HG03521 (cell line): ENCODE measurements at regions not wholly inside any gene's neighbourhood (a gene's known extent, or its start where the extent isn't known, plus 50 kb on each side); places are given as distances from the start of the nearest gene placed in this dataset.

Experiments
- ATAC-seq: cut with Tn5 transposase; IDR thresholded peaks from one replicate; pipeline ENCODE4 v1.9.1; 2021; ENCODE audit warnings: mild to moderate bottlenecking, moderate library complexity; ENCODE audit not compliant: unreplicated experiment

GRCh38 chr3:144358191-144358590 lies 386.6 kb downstream of the DIPK2A start:
- ATAC-seq, result no peak

DNA sequence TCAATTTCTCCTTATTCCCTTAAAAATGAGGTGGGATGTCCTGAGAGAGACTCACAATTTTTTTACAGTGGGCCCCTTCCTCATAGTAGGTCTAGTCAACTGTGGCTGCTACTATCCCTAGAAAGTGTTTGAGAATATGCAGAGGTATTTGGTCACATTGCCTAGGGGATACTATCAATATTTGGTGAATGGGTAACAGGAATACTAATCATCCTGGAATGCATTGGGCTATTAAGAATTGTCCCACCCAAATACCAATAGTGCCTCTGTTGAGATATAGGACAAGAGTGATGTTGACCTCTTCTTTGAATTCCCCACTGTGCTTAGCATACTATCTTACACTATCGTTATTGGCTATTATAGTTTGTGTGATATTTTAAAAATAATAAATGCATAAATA lies 389.4 kb downstream of the DIPK2A start:
- ATAC-seq, result no peak

- no peak for ATAC-seq
These were observed 390.5 kb downstream of the DIPK2A start for GRCh38 chr3:144362126-144362525.

GRCh38 chr3:144363856-144364255 lies 392.2 kb downstream of the DIPK2A start:
- no peak for ATAC-seq

DNA sequence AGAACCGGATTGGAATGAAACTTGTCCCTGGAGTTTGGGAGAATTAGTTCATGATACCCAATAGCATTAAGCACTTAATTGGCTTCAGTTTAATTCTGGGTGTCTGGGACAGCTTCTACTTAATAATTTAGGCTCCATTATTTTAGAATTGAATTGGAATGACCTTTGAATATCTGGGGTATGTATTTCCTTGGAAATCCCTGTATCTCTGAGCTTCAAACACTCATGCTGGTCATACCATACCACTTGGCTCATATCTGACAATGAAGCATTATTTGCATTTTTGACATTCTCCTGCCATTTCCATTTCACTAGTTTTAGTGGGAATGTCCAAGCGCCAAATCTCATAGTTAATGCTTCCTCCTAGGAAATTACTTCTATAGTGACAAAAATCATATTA lies 393.1 kb downstream of the DIPK2A start:
- ATAC-seq, result no peak

- ATAC-seq, result no peak
These were observed 397.7 kb downstream of the DIPK2A start for GRCh38 chr3:144369129-144369879.

GRCh38 chr3:144375088-144375487 lies 403.5 kb downstream of the DIPK2A start:
- no peak for ATAC-seq

DNA sequence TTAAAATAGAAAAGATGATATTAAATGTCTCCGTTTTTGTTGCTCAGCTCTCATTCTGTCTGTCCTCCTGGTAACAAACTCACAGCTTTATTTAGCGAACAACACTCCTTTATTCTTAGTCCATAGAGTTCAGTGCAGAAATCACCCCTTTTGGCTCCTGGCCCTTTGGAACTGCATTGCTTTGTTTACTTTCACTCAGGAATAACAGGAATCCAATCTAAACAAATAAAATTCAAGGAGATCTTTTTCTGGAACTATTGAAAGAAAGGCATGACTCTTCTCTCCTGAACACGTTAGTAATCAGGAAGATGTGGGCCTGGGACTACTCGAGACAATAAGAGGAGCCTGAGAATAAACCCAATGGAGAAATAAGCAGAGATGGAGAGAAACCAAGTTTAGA lies 409.2 kb downstream of the DIPK2A start:
- no peak for ATAC-seq

DNA sequence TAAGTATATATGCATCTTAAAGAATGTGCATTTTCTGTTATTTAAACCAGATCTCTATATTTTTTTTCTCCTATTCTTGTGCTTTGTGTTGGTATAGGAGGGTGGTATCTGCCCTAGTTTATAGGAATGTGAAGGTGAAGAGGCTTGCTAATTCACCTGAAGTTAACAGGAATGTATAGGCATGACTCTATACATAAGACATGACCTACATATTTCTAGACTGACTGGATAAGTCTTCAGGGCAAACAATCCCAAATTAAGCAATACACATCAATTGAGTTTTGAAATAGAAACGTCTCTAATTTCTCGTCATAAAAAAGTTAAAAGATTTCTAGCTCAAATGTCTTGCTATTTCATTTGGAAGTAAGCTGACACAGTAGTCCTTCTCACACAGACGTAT lies 410.0 kb downstream of the DIPK2A start:
- no peak for ATAC-seq

DNA sequence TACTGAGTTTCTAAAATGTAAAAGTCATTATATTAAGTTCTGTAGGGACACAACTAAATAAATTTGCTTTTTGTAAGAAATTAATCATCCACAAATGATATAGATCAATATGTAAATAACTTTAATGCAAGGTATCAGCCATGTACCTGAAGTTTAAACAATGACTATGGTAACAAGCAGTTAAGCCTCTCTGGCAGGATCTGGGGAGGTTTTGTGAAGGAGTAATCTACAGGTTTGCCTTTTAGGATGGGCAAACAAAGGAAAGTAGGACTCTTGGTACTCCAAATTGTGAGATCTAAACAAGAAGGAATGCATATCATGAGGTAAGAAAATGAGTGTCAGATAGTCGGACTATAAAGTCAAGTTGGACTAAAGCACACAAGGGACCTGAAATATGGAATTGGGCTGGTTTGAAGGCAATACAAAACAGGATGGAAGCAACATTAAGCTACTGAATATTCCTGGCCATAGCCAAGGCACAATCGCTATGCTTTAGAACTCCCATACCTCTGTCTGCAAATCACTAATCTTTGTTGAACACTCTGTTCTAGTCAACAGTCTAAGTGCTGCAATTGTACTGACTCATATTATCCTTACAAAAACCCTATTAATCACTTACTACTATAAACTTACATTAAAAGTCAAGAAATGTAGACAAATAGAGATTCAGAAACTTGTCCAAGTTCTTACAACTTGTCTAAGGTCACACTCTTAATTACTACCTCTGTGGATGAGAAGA lies 412.8 kb downstream of the DIPK2A start:
- ATAC-seq, result no peak

DNA sequence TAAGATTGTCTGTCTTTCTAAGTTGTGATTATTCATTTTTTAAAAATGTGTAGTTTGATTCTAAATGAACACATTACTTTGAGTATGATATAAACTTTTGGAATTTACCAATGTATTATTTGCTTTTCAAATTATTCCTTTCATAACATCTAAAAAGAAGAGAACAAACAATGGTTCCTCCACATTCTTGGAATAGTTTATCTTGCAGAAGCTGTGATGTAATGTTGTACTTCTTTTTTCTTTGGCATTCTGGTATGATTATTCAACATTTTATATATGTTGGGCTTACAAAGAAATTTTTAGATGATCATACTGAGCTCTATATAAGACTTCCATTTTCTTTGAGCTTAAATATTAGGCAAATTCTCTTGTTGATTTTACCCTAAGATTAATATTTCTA lies 419.2 kb downstream of the DIPK2A start:
- ATAC-seq, result no peak

DNA sequence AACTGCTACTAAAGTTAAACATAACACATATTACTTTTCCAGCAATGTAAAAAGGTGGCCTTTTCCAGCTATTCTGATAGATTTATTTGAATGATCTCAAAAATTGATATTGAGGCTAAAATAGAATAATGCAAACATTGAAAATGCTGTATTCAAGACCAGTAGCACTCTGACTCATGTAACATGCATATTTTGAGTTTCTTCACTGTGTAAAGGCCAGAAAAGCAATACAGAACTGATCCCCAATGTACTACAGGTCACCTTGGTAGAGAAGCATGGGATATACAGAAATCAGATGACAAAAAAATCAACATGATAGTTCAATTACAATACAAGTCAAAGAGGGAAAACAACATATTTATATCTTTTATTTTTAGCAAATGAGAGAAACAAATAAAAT lies 419.6 kb downstream of the DIPK2A start:
- no peak for ATAC-seq

DNA sequence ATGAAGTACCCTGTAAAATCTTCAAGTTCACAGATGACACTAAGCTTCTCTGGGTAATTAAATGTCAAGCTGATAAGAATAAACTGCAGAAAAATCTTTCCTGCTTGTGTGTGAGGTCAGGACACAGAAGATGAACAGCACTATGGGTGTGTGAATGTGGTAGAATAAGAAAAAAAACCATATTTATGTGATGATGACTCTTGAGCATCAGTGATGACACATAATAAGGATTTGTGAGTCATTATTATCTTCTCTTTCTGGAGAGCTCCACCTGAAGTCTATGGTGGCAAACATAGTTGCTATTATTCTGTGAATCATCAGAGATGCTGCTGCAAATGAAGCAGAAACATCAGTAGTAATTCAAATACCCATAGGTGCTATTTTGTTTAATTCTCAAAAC lies 422.4 kb downstream of the DIPK2A start:
- no peak for ATAC-seq

- no peak for ATAC-seq
These were observed 430.8 kb downstream of the DIPK2A start for GRCh38 chr3:144402430-144402829.

DNA sequence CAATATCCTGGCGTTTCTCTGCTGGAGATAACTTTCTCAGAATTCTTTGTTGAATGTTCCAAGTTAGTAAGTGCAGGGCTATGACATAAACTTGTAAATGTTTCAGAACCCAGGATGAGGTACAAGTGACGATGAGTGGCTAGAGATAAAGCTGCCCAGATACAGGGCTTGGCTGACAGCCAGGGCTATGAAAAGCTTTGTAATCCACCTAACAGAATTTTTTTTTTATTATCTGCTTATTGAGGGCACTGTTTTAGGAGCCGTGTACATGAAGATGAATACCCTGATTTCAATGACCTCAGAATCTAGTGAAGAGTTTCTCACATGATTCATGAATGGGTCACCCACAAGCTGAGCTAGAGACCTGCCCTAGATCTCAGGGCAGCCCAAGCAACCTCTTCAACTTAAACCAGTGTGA lies 431.4 kb downstream of the DIPK2A start:
- no peak for ATAC-seq

DNA sequence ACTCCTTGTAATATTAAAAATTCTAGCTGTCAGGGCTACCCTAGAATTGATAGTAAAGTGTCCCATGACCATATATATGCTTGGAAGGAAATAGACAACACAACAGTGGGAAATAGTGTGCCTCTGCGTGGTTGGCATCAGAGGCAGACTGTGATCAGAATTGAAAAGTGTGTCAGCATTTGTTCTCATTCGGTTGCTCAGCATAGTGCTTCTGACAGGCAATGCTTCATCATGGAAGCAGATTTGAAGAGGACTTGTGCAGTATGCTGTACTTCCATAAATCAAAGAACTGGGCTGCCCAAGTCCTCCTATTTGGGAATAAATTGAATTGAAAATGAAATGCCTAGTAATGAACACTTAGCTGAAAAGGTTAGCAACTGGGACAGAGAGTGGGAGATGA lies 435.7 kb downstream of the DIPK2A start:
- ATAC-seq, result no peak

DNA sequence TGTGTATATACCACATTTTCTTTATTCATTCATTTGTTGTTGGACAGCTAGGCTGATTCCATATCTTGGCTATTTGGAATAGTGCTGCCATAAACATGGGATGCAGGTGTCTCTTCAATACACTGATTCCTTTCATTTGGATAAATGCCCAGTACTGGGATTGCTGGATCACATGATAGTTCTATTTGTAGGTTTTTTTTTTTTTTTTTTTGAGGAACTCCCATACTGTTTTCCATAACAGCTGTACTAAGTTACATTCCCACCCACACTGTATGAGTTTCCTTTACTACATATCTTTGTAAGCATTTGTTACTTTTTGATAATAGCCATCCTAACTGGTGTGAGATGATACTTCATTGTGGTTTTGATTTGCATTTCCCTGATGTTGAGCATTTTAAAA lies 437.7 kb downstream of the DIPK2A start:
- ATAC-seq, result no peak

- no peak for ATAC-seq
These were observed 441.4 kb downstream of the DIPK2A start for GRCh38 chr3:144413068-144413467.

GRCh38 chr3:144415492-144415891 lies 443.9 kb downstream of the DIPK2A start:
- ATAC-seq, result no peak

DNA sequence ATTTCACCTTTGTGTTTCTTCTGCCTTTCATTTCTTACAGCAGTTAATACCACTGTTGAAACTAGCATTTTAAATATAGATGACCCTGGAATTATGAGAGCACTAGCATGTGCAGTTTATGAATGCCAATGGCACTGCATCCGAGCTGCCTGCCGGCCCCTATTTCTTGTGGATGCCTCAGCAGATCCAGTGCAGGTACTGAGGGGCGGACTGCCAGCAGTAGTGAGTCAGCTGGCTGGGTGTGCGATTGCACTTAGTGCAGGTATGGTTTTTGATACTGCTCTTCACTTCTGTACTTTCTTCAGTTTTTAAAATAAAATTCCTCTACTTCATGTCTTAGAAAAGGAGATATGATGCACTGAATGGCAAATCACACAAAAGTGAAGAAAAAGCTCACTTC lies 453.0 kb downstream of the DIPK2A start:
- no peak for ATAC-seq

GRCh38 chr3:144426366-144426765 lies 454.7 kb downstream of the DIPK2A start:
- no peak for ATAC-seq

GRCh38 chr3:144426967-144427366 lies 455.3 kb downstream of the DIPK2A start:
- ATAC-seq, result no peak

DNA sequence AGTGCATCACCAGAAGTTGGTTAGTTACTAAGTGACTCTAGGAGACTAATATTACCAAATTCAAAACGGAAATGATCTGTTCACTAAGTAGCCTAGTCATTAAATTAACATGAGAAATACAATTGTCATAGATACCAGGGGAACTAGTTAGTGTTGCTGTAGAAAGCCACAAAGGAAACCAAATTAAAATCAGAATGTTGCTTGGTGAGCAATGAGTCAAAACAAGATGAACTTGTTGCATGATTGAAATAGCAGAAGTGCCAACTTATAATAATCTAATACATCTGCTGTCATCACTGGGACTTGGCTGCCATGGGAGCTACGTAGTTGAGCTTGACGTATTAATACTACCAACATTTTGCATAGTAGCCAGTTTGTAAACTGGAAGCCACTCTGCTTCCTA lies 458.1 kb downstream of the DIPK2A start:
- peak; percentile 61 for ATAC-seq
